ENCODE measurements at regions not wholly inside any gene's neighbourhood (a gene's known extent, or its start where the extent isn't known, plus 50 kb on each side); places are given as distances from the start of the nearest gene placed in this dataset.

DNA sequence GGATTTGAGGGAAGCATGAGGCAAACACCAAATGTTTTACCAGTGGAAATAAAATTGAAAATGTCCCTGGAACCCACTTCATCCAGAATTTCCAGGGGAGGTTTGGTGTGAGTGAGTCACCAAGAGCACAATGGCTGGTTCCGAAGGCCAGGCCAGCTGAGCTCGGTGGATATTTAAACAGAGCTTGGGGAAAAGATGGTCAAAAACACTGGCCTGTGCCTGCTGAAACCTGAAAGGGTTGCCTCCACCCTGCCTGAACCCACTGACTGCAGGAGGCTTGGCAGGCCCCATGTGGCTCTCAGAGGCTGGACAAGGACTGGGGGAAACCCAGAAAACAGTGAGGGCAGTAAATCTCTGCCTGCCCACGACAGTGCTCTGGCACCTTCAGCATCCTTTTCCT lies 93.9 kb downstream of the TTC32 start:
- TF ChIP-seq POLR2A (IDR thresholded peaks at IDR 0.05) = no peak
- TF ChIP-seq, protein P1, sequence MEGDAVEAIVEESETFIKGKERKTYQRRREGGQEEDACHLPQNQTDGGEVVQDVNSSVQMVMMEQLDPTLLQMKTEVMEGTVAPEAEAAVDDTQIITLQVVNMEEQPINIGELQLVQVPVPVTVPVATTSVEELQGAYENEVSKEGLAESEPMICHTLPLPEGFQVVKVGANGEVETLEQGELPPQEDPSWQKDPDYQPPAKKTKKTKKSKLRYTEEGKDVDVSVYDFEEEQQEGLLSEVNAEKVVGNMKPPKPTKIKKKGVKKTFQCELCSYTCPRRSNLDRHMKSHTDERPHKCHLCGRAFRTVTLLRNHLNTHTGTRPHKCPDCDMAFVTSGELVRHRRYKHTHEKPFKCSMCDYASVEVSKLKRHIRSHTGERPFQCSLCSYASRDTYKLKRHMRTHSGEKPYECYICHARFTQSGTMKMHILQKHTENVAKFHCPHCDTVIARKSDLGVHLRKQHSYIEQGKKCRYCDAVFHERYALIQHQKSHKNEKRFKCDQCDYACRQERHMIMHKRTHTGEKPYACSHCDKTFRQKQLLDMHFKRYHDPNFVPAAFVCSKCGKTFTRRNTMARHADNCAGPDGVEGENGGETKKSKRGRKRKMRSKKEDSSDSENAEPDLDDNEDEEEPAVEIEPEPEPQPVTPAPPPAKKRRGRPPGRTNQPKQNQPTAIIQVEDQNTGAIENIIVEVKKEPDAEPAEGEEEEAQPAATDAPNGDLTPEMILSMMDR (IDR thresholded peaks at IDR 0.05) = no peak

Measured in adrenal gland (tissue), 5 donors.